NCI-H510A treated with DMSO at 0.1 percent for 48 hours (cell line): ENCODE measurements at regions not wholly inside any gene's neighbourhood (a gene's known extent, or its start where the extent isn't known, plus 50 kb on each side); places are given as distances from the start of the nearest gene placed in this dataset.
"Not testable (repeated sequence)": the region's sequence is repeated elsewhere in the genome, so short reads cannot be mapped to it uniquely, and the experiment has no call there.

Source experiments
- DNase-seq: peaks from one replicate; lab custom pipeline; 2025; lab: John Stamatoyannopoulos, UW

DNA sequence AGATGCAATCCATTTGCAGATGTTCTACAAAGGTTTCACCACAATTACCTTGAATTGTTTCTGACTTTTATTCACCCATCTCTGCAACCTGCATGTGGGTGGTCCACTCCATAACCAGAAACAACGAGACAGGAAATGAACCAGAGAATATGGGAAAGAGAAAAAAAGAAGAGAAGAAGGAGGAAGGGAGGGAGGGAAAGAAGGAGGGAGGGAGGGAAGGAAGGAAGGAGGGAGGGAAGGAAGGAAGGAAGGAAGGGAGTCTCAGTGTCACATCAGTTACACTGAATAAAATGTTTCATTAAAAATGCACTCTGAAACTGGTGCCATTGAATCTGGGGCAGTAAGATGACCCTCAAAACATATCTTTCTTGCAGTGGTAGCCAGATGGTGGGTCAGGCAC lies 301.3 kb upstream of the MGMT start:
- no peak for DNase-seq

DNA sequence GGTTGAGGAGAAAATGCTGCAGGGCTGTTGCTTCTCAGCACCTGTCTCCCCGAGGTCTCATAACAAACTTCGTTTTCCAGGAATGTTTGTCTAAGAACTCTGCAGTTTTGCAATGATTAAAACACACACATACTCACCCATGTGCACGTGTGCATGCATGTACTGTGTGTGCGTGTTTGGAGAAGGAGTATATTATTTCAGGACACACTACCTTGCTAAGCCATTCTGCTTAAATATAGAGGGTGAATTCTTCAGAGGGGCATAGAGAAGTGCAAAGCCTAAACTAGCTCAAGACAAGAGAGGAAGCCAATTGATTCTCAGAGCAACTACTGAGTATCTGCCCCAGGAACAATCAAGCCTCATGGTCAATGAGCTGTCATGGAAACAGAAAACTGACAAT lies 298.4 kb upstream of the MGMT start:
- no peak for DNase-seq

DNA sequence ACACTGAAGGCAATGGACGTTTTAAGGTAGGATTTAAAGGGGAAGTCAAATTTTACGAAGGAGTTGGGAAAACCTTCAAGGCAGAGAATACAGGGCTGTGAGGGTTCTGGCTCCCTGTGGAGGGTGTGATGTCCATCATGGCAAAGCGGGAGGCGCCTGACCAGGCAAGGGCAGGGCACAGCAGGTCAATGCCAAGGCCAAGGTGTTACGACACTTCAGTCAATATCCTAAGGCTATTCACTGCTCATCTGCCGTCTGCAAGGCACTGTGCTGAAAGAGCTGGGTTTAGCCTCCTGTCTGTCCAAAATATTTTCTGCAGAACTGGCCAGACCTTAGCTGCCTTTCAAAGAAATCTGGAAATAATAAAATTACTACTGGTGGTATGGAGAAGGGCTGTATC lies 297.9 kb upstream of the MGMT start:
- DNase-seq = no peak

DNA sequence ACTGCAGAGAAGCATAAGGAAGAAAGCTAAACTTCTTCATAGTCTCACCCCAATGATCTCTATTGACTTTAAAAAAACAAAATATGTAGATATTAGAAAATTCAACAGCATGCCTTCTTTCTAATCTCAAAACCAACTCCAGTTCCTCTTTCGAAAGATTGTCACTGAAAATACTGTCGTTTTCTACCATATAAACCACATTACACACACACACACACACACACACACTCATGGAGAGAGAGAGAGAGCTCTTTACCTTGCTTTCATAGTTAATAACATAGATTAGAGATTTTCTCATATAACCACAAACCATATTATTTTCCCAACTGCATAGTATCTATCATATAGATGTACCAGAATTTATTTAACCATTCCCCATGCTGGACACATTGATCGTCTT lies 296.2 kb upstream of the MGMT start:
- DNase-seq = no peak

DNA sequence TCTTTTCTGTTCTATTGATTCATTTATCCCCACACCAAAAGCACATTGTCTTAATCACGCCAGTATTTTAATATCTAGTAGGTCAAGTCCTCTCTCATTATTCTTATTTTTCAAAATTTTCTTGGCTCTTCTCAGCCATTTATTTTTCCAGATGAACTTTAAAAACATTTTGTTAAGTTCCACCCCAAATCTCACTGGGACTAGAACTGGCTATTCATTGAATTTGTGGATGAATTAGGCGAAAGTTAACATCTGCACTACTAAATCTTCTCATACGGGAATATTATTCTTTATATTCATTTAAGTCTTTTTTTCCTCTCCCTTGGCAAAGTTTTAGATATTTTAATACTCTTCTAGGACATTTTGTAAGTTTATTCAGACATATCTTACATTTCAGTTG lies 295.2 kb upstream of the MGMT start:
- DNase-seq = no peak

DNA sequence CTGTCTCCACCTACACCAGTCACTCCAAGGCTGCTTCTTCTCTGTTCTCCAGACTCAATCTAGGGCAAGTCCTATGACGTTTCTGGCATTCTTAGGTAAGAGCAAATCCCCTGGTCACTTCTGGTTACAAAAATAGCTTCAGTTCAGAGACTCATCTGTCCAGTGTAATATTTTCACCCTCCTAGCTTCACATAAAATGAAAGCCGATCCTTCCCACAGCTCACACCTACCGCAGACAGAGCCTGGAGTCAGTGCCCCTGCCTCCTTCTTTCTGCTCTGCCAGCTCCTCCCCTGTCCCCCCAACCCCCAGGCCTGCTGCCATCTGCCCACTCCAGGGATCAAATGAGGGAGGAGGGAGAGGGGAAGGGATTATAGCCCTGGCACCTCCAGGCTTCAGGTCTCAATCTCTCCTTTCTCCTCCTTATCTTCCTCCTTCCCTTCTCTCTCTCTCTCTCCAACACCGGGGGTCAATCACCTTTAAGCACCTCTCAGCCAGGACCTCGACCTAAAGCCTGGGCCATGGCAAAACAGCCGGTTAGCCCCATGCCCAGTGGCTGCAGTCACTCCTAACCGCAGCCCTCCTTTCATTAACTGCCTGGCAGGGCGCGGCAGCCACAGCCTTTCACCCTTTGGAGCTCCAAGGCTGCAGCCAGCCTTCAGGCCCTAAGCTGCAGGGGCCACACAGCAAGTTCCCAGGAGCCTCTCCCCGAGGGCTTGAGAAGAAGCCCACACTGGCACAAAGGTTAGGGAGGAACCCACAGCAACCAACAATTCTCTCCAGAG lies 292.6 kb upstream of the MGMT start:
- DNase-seq = no peak

DNA sequence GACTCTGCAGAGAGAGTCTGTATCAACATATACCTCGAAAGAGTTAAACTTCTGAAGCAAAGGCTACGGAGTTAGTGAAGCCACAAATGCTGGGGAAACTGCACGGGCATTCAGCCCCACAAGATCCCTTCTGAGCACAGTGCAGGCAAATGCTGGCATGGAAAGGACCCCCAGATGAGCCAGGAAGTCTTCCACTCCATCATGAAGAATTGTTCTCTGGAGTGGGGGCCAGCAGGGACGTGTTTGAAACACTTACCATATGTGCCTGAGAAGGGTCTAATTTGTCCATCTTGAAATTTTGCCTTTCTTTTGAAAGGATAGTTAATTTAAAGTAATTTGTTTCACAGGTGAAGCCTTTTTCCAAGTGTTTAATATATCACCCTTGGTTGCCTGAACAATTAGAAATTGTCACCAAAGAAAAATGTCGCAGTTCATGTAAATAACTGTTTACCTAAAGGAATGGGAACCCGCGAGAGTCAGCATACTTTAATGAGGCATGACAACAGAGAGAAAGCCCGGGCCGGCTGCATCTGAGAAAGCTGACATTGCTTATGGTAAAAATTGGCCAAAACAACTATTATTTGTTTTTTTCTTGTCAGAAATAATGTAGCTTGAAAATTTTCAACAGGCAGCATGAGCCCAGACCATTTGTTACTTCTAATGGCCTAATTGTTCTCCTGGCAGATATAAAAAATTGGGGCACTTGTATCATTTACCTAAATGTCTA lies 287.6 kb upstream of the MGMT start:
- DNase-seq = no peak

DNA sequence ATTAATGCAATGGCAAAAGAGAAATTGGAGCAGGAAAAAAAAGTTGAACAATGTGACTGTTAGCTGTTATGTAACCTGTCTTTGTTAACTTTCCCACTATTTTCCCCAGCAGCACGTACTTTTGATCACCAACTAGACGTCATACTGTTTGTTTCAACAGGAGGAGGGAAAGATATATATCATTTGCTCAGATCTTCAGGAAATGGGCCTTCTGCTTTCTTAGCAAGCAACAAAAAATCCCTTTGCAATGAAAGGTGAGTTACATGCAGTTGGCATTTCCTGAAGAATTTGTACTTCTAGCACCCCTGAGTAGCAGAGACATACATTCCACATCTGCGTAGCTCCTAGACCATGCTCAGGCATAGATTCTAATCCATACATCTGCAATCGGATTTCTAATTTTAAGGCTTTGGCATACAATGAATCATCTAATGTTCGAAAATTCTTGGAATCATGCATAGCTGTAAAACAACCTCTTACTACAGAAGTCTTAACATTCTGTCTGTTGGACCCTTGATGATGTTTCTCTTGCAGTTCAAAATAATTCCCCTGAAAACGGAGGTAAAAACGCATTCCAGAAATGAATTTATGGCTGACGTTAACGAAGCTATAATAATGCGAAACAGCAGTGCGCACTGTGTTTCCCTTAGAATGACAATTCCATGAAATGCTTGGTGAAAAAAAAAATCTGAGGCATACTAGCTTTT lies 286.9 kb upstream of the MGMT start:
- no peak for DNase-seq

DNA sequence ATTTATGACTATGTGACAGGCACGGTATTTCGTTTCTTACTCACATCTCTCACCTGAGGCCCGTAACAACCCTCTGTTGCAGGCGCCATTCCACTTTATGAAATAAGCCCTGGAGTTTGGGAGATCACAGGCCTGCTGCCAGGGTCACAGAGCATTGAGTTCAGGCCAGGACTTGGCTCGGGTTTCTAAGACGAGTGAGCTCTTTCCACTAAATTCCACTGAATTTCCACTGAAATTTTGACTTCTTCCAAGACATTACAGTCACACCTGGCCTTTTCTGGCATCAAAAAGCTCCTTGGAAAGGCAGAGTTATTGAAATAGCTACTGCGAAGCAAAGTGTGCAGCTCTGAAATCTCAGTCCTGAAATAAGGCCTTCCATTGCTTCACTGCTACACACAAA lies 282.8 kb upstream of the MGMT start:
- DNase-seq = no peak

DNA sequence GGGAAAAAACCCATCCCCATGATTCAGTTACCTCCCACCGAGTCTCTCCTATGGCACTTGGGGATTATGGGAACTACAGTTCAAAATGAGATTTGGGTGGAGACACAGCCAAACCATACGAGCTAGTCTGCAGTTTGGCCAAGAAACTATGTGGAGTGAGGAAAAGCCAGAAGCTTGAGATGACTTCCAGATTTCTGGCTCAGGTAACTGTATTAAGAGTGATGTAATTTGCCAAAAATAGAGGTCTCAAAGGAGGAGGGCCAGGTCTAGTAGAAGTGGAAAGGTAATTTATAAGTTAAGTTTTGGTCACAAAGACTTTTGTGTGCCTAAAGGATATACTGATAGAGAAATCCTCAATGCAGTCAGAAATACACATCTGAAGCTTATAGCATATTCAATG lies 279.7 kb upstream of the MGMT start:
- no peak for DNase-seq

DNA sequence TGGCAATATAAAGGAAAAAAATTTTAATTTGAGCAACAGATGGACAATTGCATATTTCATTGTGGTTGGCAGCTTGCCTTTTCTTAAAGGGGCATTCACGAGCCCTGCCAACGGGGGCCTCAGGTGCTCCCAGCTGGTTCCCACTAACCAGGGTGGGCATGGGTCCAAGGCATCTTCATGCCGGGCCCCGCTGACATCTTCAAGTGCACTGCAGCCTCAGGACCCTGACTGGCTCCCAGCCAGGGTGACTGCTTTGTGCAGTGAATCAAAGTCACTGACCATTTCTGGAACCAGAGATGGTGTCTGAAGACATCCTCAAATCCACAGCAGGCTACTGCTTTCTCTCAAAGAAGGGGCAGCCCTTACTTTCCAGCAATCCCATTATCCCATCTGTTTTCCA lies 275.2 kb upstream of the MGMT start:
- DNase-seq = no peak

DNA sequence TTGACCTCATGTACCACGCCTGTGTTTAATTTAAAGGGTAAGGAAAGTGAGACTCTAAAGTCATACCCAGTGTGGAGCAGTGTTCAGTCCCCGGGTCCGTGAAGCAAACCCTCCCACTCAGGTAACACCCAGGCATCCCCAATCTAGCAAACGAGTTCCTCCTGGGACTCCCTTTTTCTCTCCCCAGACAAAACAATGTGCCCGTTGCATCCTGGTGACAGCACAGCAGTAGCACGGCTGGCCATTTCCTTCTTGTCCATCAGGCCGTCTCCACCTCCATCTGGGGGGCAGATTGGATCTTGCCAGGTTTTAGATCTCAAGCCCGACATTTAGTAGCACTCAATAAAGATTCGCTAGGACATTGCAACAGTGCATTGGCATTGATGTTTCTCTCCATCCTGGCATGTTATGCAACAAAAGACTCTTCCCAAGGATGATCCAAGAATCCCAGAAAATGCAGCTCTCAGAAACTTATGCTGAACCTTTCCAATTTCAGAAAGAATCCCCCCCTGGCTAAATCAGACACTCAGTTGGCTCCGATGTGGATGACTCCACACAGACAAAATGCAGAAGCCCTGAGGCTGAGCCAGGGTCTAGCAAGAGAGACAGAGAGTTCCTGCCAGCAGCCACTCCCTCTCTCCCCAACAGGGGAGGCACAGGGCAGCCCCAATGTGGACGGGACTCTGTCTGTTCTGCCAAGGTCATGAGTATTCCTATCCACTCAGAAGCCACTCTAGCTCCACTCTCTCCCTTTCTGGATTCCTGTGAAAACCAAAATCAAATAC lies 274.5 kb upstream of the MGMT start:
- no peak for DNase-seq

DNA sequence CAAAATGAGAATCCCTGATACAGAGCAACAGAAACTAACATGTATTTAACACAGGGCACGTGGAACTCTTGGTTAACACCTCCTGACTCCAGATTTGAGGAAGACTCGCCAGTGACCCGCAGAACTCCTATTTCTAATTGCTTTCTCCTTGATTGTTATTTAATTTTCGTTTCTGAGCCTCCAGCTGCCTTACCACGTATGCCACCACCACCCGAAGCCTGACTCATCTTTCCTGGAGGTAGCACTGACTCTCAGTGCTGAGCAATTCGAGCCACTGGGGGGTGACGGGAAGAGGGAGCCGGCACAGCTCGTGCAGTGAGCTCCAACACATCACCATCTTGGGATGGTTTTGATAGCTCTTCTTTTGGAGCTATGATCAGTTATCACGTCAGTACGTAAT lies 273.9 kb upstream of the MGMT start:
- DNase-seq = no peak

DNA sequence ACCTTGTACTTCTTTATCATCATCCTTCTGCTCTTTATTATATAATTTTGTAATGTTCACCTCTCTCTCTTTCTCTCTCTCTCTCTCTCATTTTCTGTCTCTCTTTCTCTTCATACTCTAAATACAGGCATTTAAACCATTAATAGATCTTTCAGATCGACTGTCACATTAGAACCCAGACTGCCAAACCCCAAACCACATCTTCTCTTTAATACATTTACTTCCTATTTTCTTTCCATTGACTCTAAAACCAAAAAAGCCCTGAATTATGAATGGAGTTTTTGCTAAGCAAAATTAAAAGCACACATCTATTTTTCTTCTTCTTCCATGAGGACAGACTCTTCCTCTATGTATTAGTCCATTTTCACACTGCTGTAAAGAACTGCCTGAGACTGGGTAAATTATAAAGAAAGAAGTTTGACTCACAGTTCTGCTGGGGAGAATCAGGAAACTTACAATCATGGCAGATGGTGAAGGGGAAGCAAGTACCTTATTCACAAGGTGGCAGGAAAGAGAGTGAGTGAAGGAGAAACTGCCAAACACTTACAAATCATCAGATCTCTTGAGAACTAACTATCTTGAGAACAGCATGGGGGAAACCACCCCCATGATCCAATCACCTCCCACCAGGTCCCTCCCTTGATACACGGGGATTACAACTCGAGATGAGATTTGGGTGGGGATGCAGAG lies 272.7 kb upstream of the MGMT start:
- DNase-seq = no peak

DNA sequence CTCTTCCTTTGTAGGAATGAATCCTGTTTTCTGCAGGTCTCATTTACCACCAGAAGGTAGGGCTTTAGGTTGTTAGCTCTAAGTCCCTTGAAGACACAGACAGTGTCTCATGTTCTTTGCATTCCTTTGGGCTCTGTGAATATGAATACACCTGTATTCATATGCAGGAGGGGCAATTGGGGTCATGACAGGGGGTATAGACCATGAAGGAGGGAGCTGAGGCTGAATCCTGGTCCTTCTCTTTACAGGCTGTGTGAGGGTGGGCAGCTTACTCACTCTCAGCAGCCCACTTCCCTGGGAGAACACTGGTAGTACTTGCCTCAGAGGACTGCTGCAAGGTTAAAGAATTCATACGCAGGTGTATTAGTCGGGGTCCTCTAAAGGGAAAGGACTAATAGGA lies 267.2 kb upstream of the MGMT start:
- DNase-seq = no peak

DNA sequence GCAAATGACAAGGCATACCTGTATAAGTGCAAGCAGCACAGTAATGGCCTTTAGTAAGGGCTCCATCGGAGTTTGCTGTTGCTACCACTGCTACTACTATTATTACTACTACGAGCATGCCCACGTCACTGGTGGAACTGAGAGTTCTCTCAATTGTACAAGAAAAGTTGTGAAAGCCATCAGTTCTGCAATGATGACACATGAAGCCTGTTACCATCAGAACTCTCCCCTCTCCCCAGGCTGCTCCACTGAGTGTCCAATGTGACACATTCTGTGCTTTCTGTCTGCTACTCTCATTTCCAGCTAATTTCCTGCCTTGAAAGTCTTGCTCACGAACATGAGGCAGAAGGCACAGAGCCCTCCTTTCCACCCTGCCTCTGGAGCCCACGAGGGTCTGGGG lies 263.2 kb upstream of the MGMT start:
- DNase-seq = no peak

DNA sequence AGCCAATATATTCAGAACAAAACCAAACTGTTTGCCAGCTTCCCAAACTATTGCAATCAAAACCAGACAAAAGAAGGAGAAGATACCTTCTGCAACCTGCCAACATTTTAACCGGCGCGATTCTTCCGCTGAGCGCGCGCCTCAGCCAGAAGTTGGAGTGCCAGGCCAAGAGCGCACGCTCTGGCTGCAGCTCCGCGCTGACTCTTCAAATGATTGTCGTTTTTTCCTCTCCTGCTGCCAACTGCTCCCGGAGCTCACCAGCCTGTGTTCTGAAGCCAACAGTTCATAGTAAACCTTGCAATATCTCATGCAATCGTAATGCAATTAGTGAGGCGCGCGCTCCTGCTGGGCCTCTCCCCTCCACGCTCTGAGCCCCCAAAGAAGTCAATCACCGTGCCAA lies 259.7 kb upstream of the MGMT start:
- no peak for DNase-seq

DNA sequence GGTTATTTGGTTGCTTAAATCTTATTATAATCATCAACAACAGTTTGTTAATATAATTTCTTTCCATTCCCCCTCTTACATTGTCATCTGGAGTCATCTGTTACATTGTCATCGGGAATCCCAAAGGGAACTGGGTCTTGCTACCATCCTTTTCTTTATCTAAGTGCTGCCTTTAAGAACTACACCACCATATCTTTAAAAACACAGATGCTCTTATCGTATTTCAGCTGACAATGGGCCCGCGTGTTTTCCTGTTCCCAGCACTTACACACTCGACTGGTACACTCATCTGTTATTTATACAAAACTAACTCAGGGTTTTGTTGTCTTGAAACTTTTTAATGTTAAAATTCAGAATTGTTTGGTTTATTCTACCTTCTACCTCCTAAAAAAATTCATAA lies 256.2 kb upstream of the MGMT start:
- DNase-seq = no peak

DNA sequence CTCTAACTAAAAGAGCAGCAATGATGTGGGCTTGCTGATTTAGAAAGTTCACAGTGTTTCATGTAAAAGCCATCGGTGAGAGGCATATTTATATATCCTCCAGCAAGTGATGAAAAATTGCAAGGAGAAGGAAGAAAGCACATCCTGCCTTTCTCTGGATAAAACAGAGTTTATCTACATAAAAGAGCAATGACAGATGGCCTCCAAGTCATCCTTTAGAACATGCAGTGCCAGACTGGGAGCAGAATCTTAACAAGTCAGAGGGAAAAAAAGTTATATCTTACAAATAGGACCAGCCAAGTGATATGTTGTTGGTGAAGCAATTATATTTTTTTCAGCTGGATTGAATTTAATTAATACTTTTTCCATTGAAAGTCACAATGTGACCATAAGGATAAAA lies 253.8 kb upstream of the MGMT start:
- DNase-seq = no peak

DNA sequence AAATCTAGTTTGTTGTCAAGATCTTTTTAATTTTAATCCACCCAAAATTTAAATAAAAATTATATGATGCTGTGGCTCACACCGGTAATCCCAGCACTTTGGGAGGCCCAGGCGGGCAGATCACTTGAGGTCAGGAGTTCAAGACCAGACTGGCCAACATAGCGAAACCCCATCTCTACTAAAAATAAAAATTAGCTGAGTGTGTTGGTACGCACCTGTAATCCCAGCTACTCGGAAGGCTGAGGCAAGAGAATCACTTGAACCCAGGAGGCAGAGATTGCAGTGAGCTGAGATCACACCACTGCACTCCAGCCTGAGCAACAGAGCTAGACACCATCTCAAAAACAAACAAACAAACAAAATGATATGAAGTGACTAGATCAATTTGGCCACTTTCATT lies 253.0 kb upstream of the MGMT start:
- DNase-seq = not testable (repeated sequence)

DNA sequence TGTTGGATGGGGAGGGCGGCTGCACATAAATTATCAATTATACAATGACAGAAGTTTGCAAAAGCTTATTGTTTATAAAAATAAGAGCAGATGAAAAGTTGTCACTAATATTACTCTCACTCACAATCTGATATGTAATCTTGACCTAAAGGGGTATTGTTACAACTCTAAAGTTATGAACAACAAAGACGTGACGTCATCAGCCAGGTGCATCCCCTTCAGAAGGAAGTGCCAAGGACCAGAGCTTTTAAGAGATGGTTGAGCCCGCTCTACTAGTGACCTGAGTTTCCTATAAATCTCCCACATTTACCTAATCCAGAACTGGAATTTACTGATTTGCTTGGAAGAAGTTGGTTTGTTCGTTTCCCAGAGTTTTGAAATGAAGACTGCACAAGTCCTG lies 247.7 kb upstream of the MGMT start:
- DNase-seq = no peak

DNA sequence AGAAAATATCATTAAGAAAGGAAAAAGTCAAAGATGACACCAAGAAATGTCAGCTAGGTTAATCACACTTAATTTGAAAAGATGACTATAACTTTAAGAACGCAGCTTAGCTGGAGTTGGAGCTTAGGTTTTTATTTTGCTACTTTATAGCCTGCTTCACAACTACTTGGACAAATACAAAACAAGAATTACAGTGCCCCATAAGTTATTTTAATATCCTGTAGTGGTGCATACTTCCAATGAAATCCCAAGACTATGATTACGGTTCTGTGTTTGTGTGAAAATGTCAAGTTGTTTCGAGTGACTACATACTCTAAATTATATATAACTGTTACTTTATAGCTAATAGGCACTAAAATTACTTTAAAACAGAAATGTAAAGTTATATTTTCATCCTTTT lies 244.6 kb upstream of the MGMT start:
- no peak for DNase-seq
